HG03135 (cell line): ENCODE measurements at regions not wholly inside any gene's neighbourhood (a gene's known extent, or its start where the extent isn't known, plus 50 kb on each side); places are given as distances from the start of the nearest gene placed in this dataset.
"Not testable (repeated sequence)": the region's sequence is repeated elsewhere in the genome, so short reads cannot be mapped to it uniquely, and the experiment has no call there.

ENCODE experiments used
- ATAC-seq: cut with Tn5 transposase; IDR thresholded peaks from one replicate; pipeline ENCODE4 v1.9.1; 2021; ENCODE audit warnings: mild to moderate bottlenecking, moderate library complexity; ENCODE audit not compliant: unreplicated experiment

DNA sequence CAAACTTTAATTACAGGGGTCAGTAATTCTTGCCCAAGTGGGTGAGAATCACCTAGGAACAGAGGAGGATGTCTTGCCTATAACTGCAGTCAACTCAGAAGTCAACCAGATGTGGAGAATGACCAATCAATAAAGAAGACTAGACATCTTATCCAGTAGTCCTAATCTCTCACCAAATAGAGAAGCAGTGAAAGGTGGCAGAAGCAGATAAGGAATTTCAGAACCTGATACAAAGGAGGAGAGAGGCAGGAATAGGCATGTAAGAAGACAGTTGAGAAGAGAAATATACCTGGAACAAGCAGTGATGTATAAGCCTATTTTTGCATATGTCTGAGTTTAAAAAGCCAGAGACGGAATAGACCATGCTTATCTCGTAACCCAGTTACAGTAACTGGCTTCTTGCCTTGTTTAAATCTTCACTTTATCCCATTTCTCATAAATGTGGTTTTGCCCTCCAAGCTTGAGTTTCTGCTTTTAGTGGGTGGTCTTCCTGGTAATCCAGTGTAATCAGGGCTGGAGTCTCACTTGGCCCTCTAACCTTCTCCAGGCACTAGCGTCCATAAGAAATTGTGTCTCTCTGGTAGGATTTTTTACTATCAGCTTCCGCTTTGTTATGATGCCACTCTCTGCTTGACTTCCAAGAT, 401.0 kb downstream of the SUCLG1 start:
- ATAC-seq = no peak

DNA sequence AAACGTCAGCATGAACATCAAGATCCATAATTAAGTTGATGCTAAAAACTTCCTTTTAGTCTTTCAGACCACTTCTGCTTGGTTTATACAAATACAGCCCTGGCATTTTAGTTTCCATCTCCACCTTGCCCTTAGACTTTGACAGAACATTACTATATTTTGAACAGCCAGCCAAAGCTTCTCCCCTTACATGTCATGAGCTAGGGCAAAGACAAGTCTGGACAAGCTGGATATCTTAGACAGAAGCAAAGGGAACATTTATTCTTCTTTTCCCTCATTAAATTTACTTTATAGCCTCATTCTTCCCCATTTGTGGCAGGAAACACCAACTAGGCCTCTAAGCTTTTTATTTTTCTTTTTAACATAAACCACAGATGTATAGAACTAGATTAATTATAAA, 403.3 kb downstream of the SUCLG1 start:
- ATAC-seq = no peak

DNA sequence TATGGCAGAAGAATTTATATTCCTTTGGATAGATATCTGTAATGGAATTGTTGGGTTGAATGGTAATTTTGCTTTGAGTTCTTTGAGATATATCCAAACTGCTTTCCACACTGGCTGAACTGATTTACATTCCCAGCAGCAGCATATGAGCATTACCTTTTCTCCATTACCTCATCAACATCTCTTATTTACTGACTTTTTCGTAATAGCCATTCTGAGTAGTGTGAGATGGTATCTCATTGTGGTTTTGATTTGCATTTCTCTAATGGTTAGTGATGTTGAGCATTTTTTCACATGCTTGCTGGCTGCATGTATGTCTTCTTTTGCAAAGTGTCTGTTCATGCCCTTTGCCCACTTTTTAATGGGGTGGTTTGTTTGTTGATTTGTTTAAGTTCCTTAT, 404.5 kb downstream of the SUCLG1 start:
- not testable (repeated sequence) for ATAC-seq

DNA sequence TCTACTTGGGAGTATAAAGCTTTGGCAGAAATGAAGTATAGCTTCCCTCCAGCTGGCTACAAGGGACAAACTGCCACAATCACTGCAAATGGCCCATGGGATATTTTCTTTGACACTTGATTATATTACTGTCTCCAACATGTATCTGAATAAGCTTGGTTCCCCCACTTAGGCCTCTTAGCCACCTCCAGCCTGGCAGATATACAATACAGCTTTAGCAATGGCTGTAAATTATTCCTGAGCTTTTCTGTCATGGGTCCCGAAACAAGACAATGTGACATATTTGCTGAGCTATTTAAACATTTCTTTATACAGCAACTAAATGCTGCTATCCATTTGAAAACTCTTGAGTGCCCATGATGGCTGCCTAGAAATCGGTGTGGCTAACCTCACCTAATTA, 406.2 kb downstream of the SUCLG1 start:
- no peak for ATAC-seq

DNA sequence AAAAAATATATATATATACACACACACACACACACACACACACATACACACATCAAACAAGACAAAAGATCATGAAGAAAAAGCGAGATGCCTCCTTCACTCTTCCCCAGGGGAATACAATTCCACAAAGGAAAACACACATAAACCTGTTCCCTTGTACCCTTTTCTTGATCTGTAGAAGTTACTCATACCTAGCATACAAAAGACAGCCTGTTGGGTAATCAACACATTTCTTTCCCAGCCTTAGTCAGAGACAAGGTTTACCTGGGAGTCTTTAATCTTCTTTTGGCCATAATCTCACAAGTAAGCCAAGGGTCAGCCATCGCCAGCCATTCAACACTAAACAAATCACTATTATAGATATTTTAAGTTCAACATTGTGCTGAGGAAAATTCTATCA, 407.0 kb downstream of the SUCLG1 start:
- no peak for ATAC-seq

DNA sequence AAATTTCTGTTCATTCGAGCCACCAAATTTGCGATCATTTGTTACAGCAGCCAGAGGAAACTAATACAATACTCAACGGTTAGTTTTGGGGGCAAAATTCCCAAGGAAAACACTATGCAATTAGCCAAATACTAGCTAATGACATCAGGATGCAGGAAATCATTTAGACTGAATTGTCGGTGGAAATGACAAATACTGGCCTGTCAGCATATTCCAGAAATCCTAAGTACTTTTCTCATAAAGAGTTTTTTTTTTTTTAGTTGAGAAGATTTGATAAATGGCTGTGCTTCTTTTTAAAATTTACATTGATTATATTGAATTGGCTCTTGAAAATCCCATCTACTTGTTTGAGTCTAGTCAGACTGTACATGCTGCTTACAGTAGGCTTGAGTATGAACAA, 410.1 kb downstream of the SUCLG1 start:
- ATAC-seq = no peak

DNA sequence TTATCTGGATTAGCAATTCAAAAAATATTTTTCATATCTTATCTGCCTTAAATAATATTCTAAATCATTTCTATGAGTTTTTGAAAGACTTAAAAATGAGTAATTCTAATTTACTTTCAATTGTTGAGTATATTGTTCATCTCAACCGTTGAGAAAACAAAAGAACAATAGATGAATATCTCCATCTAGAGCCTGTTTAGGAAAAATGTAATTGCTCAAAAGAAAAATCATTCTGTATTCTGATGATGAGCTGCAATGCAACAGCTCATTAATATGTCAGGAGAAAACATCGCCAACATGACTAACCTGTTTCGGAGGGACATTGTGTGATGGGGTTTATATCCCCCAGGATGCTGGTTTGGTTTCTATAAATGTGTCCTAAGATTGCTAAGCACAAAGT, 417.6 kb downstream of the SUCLG1 start:
- no peak for ATAC-seq

DNA sequence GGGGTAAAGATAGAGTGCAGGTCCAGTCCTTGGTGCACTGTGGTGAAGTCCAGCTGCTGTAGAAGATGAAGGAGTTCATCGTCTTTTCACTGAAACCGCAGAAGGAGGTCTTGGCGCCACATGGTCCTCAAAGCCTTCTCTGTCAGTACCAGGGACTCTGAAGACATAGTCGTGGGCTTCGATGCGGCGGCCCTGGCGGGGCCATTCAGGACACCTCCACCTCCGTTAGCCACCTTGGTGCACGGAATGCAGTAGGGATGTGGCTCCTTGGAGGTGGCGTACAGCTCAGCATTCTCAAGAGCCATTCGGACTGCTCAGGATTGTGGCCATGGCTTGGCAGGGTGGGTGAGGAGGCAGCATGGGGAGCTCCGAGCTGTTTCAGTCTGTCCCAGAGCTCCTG, 418.8 kb downstream of the SUCLG1 start:
- no peak for ATAC-seq

DNA sequence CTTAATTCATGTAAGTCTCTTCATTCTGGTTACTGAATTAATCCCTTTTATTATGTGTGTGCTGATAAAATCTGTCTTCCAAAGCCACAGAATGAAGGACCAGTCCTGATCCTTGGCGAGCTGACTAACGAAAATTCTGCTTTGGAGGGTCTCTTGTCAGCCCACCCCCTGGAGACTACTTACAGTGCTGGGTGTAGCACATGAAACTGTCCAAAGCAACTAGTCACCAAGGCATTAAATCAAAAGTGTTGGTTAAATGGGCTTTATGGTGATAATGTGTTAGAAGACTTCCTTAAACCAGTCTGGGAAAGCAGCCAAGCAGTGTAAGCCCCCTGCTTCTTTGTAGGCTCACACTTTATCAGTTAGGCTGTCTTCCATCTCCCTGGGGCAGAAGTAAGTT, 420.2 kb downstream of the SUCLG1 start:
- ATAC-seq = no peak

DNA sequence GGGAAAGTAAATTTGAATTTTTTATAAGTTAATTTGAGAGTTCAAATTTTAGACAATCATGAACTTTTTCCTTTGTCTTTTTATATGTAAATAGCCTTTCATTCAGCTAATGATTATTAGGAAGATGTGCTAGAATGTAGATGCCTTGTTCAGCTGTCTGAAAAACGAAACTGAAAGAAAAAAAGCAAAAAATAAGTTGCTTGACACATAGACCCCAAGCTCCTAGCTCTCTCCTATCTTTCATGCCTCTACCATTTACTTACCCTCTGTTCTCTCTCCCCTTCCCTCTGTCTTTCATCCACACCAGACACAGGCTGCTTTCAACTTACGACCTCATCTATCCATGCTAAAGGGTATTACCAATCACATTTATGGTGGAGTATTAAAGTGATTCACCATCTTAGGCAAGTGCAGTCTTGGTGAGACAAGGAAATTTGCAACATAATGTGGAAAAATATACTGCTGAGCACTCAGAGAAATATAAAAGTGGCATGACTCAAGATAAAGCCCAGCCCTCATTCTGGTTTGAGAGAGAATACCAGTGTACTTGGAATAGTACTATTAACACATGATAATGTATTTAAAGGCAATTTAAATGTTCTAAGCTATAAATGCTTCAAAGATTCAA, 425.6 kb downstream of the SUCLG1 start:
- ATAC-seq = no peak

DNA sequence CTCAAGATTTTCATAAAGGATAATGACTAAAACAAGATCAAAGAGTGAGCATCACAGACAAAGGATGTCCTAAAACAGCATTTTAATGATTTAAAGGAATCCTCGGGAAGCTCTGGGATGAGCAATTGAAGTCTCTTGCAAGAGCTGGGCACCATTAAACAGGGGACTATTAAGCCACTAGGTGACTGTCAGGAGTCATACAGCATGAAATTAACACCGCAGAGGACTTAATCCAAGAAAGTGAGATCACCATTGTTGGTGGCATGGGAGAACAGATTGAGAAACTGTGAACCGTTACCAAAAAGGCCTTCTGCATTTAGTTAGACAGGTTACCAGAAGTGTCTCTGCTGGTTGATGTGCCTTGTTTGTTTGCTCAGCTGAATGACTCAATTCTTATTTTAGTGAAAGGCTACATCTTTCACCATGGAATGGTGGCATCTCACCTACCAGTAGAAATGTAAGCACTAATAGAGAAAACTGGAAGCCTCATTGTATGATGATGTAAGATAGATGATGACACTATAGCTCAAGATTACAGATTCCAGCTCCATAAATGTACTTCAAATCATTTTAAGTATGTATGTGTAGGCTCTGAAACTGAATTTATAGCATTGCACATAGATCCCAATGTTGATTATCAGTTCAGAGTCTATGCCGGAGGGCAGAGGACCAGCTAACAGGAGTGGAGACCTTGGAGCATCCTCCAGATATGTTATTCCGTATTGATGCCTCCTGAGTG, 427.6 kb downstream of the SUCLG1 start:
- ATAC-seq = no peak

DNA sequence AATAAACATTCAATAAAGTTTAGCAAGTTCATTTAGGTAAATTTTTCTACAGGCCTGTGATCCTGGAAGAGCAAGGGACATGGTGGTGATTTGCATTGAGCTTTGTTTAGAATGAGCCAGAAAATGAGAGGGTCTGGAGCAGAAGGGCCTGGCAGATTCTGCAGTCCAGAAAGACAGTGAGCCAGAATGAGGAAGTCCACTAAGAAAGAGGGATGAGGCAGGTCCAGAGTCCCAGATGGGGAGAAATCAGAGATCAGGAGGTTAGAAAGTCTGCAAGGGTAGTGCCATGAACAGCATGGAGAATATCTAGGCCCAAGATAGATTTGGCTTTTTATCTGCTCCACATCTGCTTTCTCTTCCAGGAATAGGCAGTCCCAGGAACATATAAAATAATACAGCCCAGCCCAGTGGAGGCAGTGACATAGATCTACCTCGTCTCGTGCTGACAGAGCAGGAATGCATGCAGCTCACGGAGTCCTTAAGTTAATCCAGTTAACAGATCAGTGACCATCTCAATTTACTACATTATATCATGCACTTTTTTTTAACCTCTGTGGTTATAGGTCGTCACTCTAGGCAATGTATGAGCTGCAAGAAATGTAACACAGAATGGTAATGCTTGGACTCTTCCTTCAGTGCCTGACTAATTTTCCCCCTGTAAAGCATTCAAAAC, 429.0 kb downstream of the SUCLG1 start:
- ATAC-seq = no peak

DNA sequence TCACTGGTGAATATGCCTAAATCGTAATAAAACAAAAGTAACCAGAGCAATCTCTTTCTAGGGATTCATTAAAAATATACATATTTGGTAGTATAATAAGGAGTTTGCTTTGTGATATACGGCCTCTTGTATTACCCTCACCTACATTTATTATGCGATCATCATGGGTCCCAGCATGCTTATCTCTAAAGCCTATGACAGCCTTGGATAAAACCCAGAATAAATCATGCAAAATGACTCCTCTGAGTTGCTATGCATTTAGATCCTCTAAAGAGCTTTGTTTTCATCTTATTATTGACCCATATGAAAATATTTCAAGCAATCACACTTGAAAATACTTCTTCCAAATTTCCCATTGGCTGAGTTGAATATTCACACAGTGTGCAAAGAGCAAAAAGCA, 432.3 kb downstream of the SUCLG1 start:
- ATAC-seq = no peak

DNA sequence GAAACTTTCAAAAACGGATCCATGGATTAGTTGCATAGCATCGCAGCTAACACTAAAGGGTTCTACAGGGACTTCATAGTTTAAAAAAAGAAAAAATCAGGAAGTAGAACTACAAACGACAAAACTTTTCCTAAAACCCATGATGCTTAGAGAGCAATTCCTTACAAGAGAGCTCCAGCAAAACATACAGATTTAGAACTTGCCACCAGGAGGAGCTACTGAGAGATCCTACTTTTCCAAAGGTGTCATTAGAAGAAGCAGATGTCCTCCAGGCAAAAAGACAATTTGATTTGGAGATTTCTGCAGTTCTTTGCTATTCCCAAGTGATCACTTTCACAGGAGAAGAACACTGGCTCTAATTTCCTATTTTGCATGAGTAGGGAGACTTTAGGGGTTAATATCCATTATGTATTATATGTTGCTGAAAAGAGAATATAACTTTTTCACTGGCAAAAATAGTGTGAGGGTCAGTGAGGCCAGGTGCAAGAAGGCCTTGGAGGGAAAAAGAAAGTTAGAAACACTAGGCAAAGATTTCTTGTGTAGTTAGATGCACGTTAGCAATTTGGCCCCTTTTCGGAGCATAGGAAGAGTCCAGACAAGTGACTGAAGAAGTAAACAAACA, 436.2 kb downstream of the SUCLG1 start:
- ATAC-seq = no peak

DNA sequence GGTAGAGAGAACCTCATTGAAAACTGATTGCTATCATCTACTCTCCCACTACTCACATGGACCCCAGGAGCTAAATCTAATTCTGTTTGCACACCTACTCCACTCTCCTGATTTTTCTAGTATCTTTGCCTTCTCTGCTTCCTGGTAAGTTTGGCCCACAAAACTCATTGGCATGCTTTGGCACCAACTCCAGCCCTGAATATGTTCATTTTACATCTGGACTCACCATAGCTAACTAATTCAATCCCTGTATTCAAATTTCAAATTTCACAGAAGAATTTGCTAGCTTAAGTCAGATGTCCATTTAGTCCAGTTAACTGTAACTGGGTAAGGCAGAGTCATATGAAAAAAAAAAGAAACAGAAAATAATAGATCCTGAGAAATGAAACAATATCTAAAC, 442.1 kb downstream of the SUCLG1 start:
- no peak for ATAC-seq

DNA sequence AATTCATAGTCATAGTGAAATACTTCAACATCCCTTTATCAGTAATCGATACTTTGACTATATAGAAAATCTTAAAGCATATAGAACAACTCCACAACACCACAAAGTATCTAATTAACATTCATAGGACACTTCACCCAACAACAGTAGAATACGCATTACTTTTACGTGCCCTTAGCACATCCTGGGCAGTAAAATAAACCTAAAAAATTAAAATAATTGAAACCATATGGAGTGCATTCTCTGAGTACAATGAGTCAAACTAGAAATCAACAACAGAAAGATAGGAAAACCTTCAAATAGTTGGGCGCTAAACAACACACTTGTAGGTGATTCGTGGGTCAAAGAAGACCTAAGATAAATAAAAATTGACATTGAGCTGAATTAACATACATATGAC, 442.9 kb downstream of the SUCLG1 start:
- ATAC-seq = no peak

DNA sequence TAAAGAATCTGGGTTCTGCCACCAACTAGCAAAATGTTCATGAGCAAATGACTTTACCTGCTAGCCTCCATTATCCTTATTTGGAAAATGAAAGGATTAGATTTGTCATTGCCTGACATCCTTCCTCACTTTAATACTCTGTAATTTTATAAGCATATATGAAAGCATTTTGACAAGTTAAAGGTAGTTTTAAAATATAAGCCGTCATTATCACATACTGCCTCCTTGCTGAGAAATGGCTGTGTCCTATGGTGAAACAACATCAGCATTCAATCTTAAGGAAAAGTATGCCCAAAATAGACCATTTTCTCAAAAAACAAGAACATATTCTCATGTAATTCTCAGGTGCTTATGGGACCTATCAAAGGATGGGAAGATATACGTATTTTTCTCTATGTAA, 461.2 kb downstream of the SUCLG1 start:
- no peak for ATAC-seq

DNA sequence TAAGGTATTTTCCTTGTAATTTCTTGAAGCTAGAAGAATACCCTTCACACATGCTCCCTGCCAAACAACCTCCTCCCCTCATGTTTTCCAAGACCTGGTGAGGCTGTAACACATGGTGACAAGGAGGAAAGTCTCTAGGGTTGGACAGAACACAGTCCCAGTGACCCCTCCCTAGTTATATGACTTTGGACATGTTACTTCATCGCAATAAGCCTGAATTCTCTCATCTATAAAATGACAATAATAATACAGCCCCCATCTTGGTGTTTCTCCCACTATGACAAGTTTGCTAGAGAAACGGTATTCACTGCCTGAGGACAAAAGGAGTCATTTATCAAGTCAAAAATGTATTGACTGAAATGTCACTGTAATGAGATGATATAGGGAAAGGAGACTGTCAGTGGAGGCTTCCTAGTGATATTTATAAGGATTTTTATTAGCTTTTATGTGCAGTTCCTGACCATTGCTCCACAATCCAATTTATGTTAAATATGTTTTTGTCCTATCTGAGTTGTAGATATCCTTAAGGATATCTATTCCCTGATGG, 464.4 kb downstream of the SUCLG1 start:
- ATAC-seq = no peak

DNA sequence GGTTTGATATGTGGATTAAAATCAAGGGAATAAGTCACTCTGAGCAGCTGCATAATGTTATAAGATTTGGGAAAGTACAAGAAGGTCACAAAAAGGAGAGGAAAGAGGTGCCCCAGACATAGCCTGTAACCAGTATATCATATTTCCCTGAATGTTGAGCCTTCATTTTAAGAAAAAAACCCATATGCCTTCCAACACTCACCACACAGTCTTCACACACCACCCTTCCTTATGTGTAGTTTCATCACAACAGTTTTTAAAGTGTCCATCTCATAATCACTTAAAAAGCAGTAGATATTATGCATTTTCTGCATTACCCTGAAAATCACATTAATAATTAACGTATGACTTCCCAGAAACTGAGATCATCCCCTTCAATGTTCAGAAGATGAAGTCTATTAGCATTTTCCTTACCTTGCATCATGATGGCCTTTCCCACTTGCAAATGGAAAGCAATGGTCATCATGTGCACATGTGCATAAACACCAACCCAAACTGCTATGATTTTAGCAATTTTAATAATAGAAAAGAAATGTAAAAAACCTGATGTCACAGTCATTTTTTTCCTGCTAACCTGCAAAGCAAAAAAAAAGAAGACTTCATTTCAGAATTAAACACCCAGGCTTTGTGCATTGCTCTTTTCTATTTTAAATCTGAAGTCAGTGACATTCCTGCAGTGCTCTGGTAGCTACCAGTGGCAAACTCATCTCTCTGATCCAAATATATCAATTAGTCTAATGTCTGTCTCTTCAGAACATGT, 465.0 kb downstream of the SUCLG1 start:
- no peak for ATAC-seq

DNA sequence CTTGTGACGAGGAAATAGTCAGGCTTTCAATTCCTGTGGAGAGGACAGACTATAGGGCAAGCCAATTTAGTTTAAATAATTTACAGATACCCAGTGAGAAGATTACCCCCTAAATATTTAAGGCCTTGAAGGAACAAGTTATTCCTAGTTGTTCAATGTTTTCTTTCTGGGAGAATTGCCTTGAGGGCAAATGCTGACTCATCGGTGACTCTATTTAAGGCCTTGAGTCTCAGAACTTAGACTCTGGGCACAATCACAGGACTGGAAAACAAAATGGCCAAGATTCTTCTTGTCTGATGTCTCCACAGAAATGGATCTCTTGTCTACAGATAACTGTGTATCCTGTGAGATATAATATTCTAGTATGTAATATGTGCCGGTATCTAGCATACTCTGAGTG, 467.1 kb downstream of the SUCLG1 start:
- ATAC-seq = no peak
